ENCODE measurements at regions not wholly inside any gene's neighbourhood (a gene's known extent, or its start where the extent isn't known, plus 50 kb on each side); places are given as distances from the start of the nearest gene placed in this dataset.

DNA sequence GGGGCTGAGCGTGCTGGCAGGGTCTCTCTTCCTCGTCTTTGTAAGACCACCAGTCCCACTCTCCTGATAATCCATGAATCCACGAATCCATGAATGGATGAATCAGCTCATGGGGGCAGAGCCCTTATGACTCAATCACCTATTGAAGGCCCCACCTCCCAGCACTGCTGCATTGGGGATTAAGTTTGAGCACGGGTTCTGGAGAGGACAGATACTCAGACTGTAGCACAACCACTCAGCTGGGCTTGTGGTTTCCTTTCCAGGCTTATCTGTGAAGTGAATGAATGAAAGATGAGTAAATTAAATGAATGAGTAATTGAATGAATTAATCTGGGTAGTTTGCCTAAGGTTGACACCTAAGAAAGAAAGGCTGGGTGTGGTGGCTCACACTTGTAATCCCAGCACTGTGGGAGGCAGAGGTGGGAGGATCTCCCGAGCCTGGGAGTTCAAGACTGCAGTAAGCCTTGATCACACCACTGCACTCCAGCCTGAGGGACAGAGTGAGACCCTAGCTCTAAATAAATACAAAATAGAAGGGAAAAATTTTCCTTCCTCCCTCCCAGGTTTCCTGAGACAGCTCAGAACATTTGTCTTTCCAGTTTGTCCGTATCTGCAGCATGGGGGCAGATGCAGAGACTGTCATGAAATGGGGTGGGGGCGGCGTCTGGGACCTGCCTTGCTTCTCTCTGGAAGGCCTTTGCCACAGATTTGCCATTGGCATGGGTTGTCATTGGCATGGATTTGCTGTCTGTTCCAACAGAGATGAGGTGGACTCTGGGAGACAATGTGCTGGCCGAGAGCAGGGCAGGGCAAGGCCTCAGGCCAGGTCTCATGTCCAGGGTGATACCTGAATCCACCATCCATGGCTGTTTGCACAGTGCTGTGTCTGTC is 187.7 kb upstream of the C1orf174 start:
- DNase-seq (ENCODE audit: low spot score): no peak

GRCh38 chr1:4088676-4089075 is 188.6 kb upstream of the C1orf174 start:
- DNase-seq (ENCODE audit: low spot score): no peak

- DNase-seq (ENCODE audit: low spot score): no peak
Measured at GRCh38 chr1:4089421-4090175, 189.5 kb upstream of the C1orf174 start.

DNA sequence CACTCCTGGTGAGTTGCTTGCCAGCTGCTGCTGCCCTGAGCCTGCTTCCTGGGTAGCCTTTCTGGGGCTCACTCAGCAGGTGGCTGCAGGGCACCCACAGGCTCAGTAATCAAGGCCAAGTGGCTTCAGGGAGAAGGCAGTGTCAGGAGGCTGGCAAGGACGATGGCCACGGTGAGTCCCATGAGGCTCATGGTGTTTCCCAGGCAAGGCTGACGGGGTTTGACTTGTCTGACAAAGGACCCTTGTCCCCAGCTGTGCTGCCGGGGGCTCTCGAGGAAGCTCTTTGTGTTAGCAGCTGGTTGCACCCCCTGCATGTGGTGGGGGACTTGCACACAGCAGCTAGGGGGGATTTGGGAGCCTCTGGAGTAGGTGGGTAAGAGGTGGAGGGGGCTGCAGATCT is 190.5 kb upstream of the C1orf174 start:
- no peak for DNase-seq (ENCODE audit: low spot score)

- DNase-seq (ENCODE audit: low spot score): no peak
Measured at GRCh38 chr1:4090976-4091660, 191.0 kb upstream of the C1orf174 start.

- no peak for DNase-seq (ENCODE audit: low spot score)
Measured at GRCh38 chr1:4091996-4092395, 191.9 kb upstream of the C1orf174 start.

DNA sequence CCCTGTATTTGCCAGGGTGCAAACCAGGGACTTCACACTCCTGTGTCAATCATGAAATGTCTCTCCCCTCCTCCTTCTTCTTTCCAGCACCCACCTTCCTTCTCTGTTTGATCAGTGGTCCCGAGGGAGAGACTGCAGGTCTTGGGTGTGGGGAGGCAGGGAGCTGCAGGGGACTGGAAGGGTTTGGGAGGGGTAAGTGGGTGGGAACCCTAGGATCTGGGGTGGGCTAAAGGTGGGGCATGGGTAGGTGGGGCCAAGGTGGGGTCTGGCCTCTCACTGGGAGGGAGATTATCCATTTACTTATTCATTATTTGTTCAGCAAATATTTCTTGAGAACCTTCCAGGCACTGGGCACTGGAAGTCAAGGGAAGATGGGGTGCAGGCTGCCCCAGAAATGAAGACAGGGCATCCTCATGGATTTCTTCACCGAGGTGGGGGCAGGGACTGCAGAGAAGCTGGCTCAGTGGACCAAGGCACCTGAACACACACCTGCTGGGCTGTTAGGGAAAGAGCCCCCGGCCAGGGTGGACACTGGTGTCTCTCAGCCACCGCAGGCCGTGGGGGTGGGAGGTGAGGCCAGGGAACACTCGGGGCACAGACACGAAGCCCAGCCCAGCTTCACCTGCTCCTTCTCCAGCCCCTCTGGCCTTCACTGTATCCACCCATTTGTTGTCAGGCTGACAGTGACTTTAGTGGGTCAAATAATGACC is 193.9 kb upstream of the C1orf174 start:
- no peak for DNase-seq (ENCODE audit: low spot score)

DNA sequence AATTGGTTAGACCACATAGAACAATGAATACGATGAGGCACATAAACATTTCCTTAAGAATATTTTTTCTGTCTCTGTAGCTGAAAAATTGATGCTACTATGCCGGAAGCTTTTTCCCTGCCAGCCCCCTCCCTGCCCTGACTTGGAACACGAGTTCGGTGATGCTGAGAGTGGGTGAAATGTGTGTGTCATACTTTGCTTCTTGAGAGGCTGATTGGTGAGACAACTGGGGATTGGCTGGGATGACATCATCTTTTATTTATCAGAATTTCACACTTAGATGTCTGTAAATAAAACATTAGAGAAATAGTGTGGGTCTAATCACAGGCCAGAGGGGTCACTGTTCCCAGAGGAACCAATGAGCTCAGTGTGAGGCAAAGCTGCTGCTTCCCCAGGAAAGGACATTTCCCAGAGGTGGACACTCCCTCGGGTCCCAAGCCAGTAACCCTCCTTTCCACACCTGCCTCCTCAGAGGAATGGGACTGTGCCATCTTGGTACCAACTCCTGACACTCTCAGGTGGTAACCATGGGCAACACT is 195.4 kb upstream of the C1orf174 start:
- no peak for DNase-seq (ENCODE audit: low spot score)

DNA sequence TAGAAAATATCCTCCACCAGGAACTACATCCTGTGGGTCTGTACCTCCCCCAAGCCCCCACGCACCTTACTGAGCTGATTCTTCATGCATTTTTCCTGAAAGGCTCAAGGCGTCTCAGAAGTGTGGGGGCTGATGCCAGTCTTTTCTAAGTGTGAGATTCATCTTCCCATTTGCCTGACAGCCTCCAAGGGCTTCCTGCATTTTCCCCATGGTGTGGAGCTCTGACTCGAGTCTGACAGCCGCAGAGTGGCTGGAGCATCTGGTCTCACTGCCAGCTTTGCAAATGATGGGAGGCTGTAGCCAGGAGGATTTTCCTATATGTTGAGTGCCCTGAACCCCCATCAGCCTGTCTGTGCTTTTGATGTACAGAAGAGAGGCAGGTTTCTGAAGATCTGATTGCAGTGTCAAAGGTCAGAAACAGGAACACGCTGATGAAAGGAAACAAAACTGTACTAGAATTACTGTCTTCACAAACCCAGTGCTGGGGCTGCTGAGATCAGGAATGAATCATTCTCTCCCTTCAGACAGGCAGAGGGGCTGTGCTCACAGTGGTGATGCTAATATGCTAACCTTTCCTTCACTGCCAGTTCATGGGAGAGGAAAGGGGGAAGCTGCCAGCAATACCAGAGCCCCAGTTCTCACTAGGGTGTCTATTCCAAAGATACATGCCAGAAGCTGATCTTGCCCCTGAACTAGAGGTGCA is 201.5 kb upstream of the C1orf174 start:
- DNase-seq (ENCODE audit: low spot score): no peak

- no peak for DNase-seq (ENCODE audit: low spot score)
Measured at GRCh38 chr1:4105300-4105880, 205.3 kb upstream of the C1orf174 start.

- no peak for DNase-seq (ENCODE audit: low spot score)
Measured at GRCh38 chr1:4106731-4107130, 206.7 kb upstream of the C1orf174 start.

DNA sequence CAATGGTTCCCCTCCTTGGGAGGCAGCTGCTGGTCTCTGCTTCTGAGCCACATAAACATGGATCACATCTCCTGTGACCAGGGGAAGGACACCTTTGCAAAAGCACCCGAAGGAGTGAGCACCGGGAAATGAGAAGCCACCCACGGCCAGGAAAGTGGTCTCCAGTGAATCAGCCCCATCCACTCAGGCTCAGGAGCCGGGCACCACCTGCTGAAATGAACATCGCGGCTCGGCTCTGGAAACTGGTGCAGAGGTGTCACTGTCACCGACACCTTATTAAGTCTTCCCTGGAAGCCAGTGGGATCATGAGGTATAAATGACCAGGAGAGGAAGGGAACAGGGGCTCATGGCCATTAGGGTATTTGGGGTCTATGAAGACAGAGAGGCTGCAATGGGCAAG is 207.2 kb upstream of the C1orf174 start:
- no peak for DNase-seq (ENCODE audit: low spot score)

DNA sequence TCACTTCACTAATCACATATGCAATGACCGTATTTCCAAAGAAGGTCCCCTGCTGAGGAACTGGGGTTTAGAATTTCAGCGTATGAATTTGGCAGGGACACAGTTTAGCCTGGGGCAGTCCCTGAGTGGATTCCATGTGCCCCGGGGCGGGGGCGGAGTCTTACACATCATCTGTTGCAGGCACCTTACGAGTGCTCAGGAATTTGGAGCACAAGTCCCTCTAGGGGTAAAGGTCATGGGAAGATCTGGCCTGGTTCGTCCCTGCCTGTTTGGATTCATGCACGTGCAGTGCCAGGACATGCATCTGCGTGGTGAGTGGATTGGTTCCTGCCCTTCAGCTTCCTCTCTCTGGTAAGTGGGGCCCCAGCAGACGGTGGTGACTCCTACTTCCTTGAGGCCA is 208.3 kb upstream of the C1orf174 start:
- DNase-seq (ENCODE audit: low spot score): no peak

DNA sequence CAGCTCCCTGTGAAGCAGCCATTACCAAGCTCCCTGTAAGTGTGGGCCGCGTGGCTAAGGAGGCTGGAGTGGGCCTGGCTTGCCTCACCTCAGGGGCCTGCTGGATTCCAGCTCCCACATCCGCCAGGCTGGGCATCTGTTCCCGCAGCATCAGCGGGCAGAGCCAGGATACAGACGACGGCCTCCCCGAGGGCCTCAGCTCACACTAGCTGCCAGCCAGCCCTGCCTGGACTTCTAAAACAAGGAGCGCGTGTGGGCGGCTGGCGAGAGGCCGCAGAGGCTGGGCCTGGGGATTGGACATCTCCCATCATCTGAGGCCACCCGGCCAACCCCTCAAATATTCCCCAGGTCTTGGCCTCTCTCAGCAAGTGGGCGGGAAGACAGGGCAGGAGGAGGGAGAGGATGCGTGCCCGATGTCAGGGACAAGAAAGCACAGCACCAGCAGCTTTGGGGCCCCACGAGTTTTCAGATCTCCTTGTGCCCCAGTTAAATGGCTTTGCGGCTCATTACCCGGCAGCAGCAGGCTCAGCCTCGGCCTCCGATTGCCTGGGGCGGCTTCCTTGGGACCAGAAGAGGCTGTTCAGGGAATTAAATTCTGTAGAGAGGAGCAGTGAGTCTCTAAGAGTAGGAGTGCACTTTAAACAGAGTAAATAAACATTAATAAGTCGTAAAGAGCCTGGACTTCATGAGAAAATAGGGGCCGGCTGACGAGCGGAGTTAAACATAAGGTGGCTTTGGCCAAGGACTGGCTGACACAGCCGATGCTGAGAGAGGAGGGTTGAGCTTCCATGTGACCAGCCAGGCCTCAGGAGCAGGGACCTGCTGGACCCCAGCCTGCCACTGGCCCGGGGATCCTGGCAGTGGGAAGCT is 208.9 kb upstream of the C1orf174 start:
- DNase-seq (ENCODE audit: low spot score): no peak

GRCh38 chr1:4109628-4109940 is 209.5 kb upstream of the C1orf174 start:
- no peak for DNase-seq (ENCODE audit: low spot score)

GRCh38 chr1:4110888-4111287 is 210.8 kb upstream of the C1orf174 start:
- no peak for DNase-seq (ENCODE audit: low spot score)

- DNase-seq (ENCODE audit: low spot score): no peak
Measured at GRCh38 chr1:4113897-4114296, 213.8 kb upstream of the C1orf174 start.

GRCh38 chr1:4115191-4115900 is 215.3 kb upstream of the C1orf174 start:
- DNase-seq (ENCODE audit: low spot score): no peak

- no peak for DNase-seq (ENCODE audit: low spot score)
Measured at GRCh38 chr1:4117196-4117595, 217.1 kb upstream of the C1orf174 start.

Data from H4 (cell line).